ENCODE measurements at regions not wholly inside any gene's neighbourhood (a gene's known extent, or its start where the extent isn't known, plus 50 kb on each side); places are given as distances from the start of the nearest gene placed in this dataset.
"Not testable (repeated sequence)": the region's sequence is repeated elsewhere in the genome, so short reads cannot be mapped to it uniquely, and the experiment has no call there.

GRCh38 chr6:165025040-165025439 is 284.4 kb downstream of the C6orf118 start:
- no peak for DNase-seq (ENCODE audit: extremely low spot score, insufficient read length, low read depth)
- no peak for FAIRE-seq

DNA sequence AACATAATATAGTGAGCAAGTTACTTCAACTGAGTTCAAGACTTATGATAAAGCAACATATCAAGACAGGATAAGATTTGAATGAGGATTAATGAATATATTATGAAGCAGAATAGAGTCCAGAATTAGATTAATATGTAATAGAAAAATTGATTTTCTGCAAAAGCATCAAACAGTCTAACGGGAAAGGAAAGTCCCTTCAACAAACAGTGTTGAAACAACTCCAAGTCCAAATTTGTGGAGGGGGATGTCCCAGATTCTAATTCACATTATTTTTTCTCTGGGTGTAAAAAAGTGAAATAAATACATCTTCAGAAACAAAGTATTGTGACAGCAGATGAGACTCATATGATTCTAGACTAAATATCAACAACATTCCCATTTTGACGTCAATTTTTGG is 289.7 kb downstream of the C6orf118 start:
- FAIRE-seq (no peak), DNase-seq (ENCODE audit: extremely low spot score, insufficient read length, low read depth) (no peak)

DNA sequence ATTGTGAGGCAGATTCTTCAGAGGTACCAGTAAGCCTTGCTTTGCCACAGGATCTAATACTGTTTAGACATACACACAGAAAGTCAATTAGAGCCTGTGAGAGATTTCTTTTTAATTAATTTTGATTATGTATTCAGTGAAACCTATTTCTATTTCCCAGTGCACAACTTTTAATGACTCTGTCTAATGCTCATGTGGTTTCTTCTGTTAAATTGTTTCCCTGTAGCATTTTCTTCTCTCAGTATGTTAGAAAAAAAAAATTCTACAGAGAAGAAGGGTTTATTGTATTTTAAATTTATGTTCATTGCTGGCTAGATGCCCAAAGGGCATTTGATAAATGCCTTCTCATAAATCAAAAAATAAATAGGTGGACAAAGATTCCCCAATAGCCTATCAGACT is 293.7 kb downstream of the C6orf118 start:
- DNase-seq (ENCODE audit: extremely low spot score, insufficient read length, low read depth) (no peak), FAIRE-seq (no peak)

GRCh38 chr6:165013701-165014100 is 295.7 kb downstream of the C6orf118 start:
- no peak for FAIRE-seq
- no peak for DNase-seq (ENCODE audit: extremely low spot score, insufficient read length, low read depth)

- FAIRE-seq (no peak), DNase-seq (ENCODE audit: extremely low spot score, insufficient read length, low read depth) (no peak)
Measured at GRCh38 chr6:165012183-165012582, 297.2 kb downstream of the C6orf118 start.

- FAIRE-seq (no peak), DNase-seq (ENCODE audit: extremely low spot score, insufficient read length, low read depth) (no peak)
Measured at GRCh38 chr6:165010556-165011535, 298.6 kb downstream of the C6orf118 start.

GRCh38 chr6:165008971-165009370 is 300.4 kb downstream of the C6orf118 start:
- DNase-seq (ENCODE audit: extremely low spot score, insufficient read length, low read depth): no peak
- no peak for FAIRE-seq

- FAIRE-seq: no peak
- no peak for DNase-seq (ENCODE audit: extremely low spot score, insufficient read length, low read depth)
Measured at GRCh38 chr6:165002866-165003265, 306.5 kb downstream of the C6orf118 start.

DNA sequence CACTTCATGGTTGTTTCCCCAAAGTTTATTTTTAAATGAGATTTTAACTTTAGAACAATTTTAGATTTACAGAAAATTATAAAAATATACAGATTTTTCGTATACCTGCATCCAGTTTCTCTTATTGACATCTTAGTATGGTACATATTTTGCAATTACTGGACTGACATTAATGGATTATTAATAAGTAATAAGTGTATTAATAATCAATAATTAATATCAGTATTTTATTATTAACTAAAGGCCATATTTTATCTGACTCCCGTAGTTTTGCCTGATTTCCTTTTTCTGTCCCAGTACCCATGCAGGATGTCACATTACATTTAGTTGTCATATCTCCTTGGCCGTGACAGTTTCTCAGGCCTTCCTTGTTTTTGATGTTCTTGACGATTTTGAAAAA is 307.0 kb downstream of the C6orf118 start:
- DNase-seq (ENCODE audit: extremely low spot score, insufficient read length, low read depth): no peak
- no peak for FAIRE-seq

DNA sequence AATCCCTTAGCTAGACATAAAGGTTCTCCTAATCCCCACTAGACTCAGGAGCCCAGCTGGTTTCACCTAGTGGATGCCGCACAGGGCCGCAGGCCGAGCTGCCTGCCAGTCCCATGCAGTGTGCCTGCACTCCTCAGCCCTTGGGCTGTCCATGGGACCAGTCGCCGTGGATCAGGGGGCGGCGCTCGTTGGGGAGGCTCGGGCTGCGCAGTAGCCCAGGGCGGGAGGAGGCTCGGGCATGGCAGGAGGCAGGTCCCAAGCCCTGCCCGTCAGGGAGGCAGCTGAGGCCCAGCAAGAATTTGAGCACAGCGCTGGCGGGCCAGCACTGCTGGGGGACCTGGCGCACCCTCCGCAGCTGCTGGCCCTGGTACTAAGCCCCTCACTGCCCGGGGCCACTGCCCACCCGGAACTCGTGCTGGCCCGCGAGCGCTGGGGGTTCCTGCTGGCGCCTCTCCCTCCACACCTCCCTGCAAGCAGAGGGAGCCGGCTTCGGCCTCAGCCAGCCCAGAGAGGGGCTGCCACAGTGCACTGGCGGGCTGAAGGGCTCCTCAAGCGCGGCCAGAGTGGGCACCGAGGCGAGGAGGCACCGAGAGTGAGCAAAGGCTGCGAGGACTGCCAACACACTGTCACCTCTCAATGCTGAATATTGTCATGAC is 307.8 kb downstream of the C6orf118 start:
- FAIRE-seq (no peak), DNase-seq (ENCODE audit: extremely low spot score, insufficient read length, low read depth) (no peak)

DNA sequence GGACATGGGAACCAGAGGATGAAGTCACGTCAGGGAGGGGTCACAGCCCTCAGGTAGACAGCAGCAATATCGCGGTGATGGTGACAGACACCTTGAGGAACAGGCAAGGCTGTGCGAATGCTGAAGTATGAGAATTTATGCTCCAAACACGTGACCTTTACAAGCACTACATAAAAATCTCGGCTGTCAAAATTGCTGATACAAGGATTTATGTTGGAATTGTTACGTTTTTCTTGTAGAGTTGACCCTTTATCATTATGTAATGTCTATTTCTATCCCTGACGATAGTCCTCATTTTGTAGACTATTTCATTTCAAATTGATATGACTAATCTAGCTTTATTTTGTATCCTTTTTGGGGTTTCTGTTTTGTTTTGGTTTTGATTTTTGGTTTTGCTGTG is 311.1 kb downstream of the C6orf118 start:
- DNase-seq (ENCODE audit: extremely low spot score, insufficient read length, low read depth): no peak
- no peak for FAIRE-seq

- DNase-seq (ENCODE audit: extremely low spot score, insufficient read length, low read depth): no peak
- FAIRE-seq: no peak
Measured at GRCh38 chr6:164996838-164997237, 312.6 kb downstream of the C6orf118 start.

- DNase-seq (ENCODE audit: extremely low spot score, insufficient read length, low read depth) (no peak), FAIRE-seq (no peak)
Measured at GRCh38 chr6:164991573-164991972, 317.8 kb downstream of the C6orf118 start.

- FAIRE-seq (no peak), DNase-seq (ENCODE audit: extremely low spot score, insufficient read length, low read depth) (no peak)
Measured at GRCh38 chr6:164990901-164991300, 318.5 kb downstream of the C6orf118 start.

DNA sequence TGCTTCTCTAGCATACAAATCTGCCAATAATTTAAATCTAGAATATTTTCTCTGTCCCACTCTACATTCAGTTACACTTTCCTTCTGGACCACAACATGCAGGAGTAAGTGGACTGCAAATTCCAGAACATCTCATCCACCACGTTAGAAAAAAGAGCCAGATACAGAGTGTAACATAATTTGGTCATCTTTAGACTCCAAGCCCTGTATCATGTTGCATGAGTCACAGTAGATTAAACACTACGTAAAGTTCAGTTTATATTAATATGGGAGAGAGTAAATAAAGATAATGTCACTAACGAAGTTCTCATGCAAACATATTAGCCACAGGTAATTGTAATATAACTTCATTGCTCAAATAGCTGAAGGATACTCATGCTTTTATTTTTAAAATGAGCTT is 327.0 kb downstream of the C6orf118 start:
- DNase-seq (ENCODE audit: extremely low spot score, insufficient read length, low read depth): no peak
- FAIRE-seq: no peak

- DNase-seq (ENCODE audit: extremely low spot score, insufficient read length, low read depth) (no peak), FAIRE-seq (no peak)
Measured at GRCh38 chr6:164967102-164967501, 342.3 kb downstream of the C6orf118 start.

DNA sequence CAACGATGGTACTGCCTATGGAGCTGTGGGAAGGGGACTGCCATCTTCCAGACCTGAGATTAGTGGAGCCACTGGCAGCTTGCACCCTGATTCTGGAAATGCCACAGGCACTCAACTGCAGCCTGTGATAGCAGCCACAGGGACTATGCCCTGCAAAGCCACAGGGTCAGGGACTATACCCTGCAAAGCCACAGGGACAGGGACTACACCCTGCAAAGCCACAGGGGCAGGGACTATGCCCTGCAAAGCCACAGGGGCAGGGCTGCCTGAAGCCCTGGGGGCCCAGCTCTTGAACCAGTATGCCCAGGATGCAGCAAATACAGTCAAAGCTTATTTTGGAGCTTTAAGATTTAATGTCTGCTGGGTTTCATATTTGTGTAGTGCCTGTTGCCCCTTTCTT is 346.6 kb downstream of the C6orf118 start:
- FAIRE-seq: no peak
- DNase-seq (ENCODE audit: extremely low spot score, insufficient read length, low read depth): no peak

DNA sequence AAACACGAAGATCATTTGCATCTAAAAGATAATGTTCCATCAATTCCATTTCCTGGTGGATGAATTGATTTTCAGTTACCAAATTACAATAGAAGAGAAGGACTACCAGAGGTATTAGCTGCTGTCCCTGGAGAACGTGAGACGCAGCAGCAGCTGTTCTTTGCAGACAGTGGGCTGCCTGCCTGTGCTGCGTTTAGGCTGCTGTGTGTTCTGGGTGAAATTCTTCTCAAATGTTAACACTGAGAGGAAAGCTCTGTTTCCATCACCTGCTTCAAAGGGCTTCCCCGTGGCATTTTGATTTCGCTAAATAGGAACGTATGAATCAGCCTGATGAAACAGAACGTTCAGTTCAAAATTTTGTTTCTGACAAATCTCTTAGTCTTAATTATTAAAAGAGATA is 362.2 kb downstream of the C6orf118 start:
- DNase-seq (ENCODE audit: extremely low spot score, insufficient read length, low read depth) (no peak), FAIRE-seq (no peak)

DNA sequence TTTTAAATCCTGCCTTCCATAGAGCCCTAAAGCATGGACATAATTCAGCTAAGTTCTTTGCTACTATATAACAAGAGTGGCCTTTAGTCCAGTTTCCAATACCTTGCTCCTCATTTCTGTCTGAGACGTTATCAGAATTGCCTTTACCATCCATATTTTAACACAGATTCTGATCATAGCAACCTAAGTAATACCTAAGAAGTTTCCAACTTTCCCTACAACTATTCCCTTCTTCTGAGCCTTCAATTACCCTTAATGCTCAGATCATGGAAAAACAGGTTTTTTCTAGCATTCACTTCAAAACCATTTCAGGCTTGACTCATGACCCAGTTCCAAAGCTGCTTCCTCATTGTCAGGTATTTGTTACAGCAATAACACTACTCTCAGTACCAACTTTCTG is 367.1 kb downstream of the C6orf118 start:
- FAIRE-seq: no peak
- DNase-seq (ENCODE audit: extremely low spot score, insufficient read length, low read depth): no peak

DNA sequence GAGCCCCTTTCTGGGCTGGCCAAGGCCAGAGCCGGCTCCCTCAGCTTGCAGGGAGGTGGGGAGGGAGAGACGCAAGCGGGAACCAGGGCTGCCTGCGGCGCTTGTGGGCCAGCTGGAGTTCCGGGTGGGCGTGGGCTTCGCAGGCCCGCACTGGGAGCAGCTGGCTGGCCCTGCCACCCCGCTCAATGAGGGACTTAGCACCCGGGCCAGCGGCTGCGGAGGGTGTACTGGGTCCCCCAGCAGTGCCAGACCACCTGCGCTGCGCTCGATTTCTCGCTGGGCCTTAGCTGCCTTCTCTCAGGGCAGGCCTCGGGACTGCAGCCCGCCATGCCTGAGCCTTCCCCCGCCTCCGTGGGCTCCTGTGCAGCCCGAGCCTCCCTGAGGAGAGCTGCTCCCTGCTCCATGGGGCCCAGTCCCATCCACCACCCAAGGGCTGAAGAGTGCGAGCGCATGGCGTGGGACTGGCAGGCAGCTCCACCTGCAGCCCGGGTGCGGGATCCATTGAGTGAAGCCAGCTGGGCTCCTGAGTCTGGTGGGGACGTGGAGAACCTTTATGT is 376.1 kb downstream of the C6orf118 start:
- FAIRE-seq; DNase-seq (ENCODE audit: extremely low spot score, insufficient read length, low read depth): not testable (repeated sequence)

DNA sequence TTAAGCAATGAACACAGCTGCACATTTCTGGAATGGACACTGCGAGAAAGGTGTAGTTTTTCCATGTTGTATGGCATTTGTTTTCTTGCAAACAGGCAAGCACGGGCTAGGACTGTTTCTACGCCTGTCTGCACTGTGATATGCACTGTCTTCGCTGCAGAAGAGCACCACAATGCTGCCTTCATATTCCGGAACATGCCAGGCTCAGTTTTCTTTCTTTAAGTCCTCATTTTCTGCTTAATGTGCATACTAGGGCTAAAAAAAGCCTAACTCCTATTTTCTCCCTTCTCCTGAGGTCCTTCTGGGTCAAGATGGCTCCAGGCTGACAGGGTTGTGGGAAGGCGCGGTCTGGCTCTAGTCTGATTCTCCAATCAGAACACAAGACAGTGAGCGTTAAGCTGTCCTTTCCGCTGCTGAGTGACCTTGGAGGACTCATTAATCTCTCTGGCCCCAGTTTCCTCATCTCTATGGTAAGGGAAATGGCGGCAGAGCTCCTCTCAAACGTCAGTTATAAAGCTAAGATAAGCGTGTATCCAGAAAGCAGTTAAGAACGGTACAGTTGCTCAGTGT is 379.9 kb downstream of the C6orf118 start:
- DNase-seq (ENCODE audit: extremely low spot score, insufficient read length, low read depth) (no peak), FAIRE-seq (no peak)

Measured in GM18507 (cell line).